ENCODE measurements at regions not wholly inside any gene's neighbourhood (a gene's known extent, or its start where the extent isn't known, plus 50 kb on each side); places are given as distances from the start of the nearest gene placed in this dataset.

- TF ChIP-seq CTCF (IDR thresholded peaks at IDR 0.05) (no peak), EP300 (IDR thresholded peaks at IDR 0.05) (no peak)
Measured at GRCh38 chr5:89573345-89573744, 690.4 kb upstream of the MEF2C start.

Measured in stomach (tissue), 4 donors.